NT2/D1 (cell line): ENCODE measurements at regions not wholly inside any gene's neighbourhood (a gene's known extent, or its start where the extent isn't known, plus 50 kb on each side); places are given as distances from the start of the nearest gene placed in this dataset.

ENCODE experiments used
- DNase-seq: peaks from one replicate; pipeline ENCODE4 v3.0.0-alpha.2; 2011; ENCODE audit warnings: low read depth, low spot score
- H3K27me3 ChIP-seq: 2 replicates; pipeline ENCODE4 v1.6.0; 2011; ENCODE audit warnings: mild to moderate bottlenecking; ENCODE audit not compliant: insufficient read length, insufficient read depth
- H3K36me3 ChIP-seq: 2 replicates; pipeline ENCODE4 v1.6.1; 2011; ENCODE audit warnings: mild to moderate bottlenecking, low read length, mixed read lengths; ENCODE audit not compliant: insufficient read depth, insufficient read length
- H3K4me1 ChIP-seq: 2 replicates; pipeline ENCODE4 v1.5.1; 2011; ENCODE audit not compliant: insufficient read depth, insufficient read length
- H3K4me3 ChIP-seq: 2 replicates; pipeline ENCODE4 v1.5.1; 2011; ENCODE audit warnings: low read depth; ENCODE audit not compliant: insufficient read length
- H3K9ac ChIP-seq: 2 replicates; pipeline ENCODE4 v1.6.0; 2011; ENCODE audit warnings: low read depth; ENCODE audit not compliant: insufficient read length
- H3K9me3 ChIP-seq: 2 replicates; pipeline ENCODE4 v1.5.1; 2011; ENCODE audit warnings: mild to moderate bottlenecking, low read length; ENCODE audit not compliant: insufficient read depth
- SUZ12 ChIP-seq: IDR thresholded peaks from 2 replicates; pipeline ENCODE4 v1.6.1; 2011; ENCODE audit not compliant: insufficient read length, insufficient read depth; ENCODE audit errors: extremely low read depth
- YY1 ChIP-seq: IDR thresholded peaks from 2 replicates; pipeline ENCODE4 v1.6.1; 2011; ENCODE audit not compliant: insufficient read length, insufficient read depth
- ZNF274 ChIP-seq: IDR thresholded peaks from 2 replicates; pipeline ENCODE4 v1.6.1; 2011; ENCODE audit warnings: mild to moderate bottlenecking, low read depth, low read length

- TF ChIP-seq SUZ12: no peak
- Histone ChIP-seq H3K4me3 (no peak overlapping the region), H3K27me3 (no peaks in the 10 kb centered on the region), H3K36me3 (no peaks in the 10 kb centered on the region), H3K9ac (no peak overlapping the region), H3K4me1 (no peaks in the 10 kb centered on the region), H3K9me3 (no peaks in the 10 kb centered on the region)
- DNase-seq: no peak
These were observed 407.4 kb upstream of the PRICKLE1 start for GRCh38 chr12:42996869-42997431.

GRCh38 chr12:42992826-42993225 lies 403.3 kb upstream of the PRICKLE1 start:
- Histone ChIP-seq H3K9me3 (no peaks in the 10 kb centered on the region), H3K36me3 (no peaks in the 10 kb centered on the region), H3K27me3 (no peaks in the 10 kb centered on the region), H3K4me3 (no peak overlapping the region), H3K9ac (no peak overlapping the region), H3K4me1 (no peaks in the 10 kb centered on the region)
- TF ChIP-seq SUZ12 (no peak), ZNF274 (no peak), YY1 (no peak)
- no peak for DNase-seq

GRCh38 chr12:42990387-42990786 lies 400.8 kb upstream of the PRICKLE1 start:
- Histone ChIP-seq H3K9me3 (no peaks in the 10 kb centered on the region), H3K27me3 (no peaks in the 10 kb centered on the region)
- DNase-seq: no peak

GRCh38 chr12:42987216-42987650 lies 397.7 kb upstream of the PRICKLE1 start:
- Histone ChIP-seq H3K4me3 (no peak overlapping the region), H3K9me3 (no peaks in the 10 kb centered on the region), H3K27me3 (no peaks in the 10 kb centered on the region), H3K4me1 (no peaks in the 10 kb centered on the region), H3K9ac (no peak overlapping the region), H3K36me3 (no peaks in the 10 kb centered on the region)
- TF ChIP-seq ZNF274: no peak
- TF ChIP-seq SUZ12: no peak
- no peak for TF ChIP-seq YY1
- no peak for DNase-seq

More at GRCh38 chr12:42990387-42990786, 400.8 kb upstream of the PRICKLE1 start:
- Histone ChIP-seq H3K4me1 (no peaks in the 10 kb centered on the region), H3K36me3 (no peaks in the 10 kb centered on the region), H3K9ac (no peak overlapping the region), H3K4me3 (no peak overlapping the region)
- TF ChIP-seq ZNF274: no peak
- no peak for TF ChIP-seq YY1
- no peak for TF ChIP-seq SUZ12

- Histone ChIP-seq H3K9me3 (no peaks in the 10 kb centered on the region), H3K4me1 (no peaks in the 10 kb centered on the region), H3K4me3 (no peak overlapping the region), H3K9ac (no peak overlapping the region), H3K36me3 (no peaks in the 10 kb centered on the region), H3K27me3 (no peaks in the 10 kb centered on the region)
- no peak for TF ChIP-seq YY1
- TF ChIP-seq SUZ12: no peak
- no peak for TF ChIP-seq ZNF274
- peak; percentile 81 for DNase-seq
These were observed 396.0 kb upstream of the PRICKLE1 start for GRCh38 chr12:42985506-42985905.

GRCh38 chr12:42982828-42983227 lies 393.3 kb upstream of the PRICKLE1 start:
- Histone ChIP-seq H3K4me1 (no peaks in the 10 kb centered on the region), H3K9me3 (no peaks in the 10 kb centered on the region), H3K4me3 (no peak overlapping the region), H3K36me3 (no peaks in the 10 kb centered on the region), H3K27me3 (no peaks in the 10 kb centered on the region), H3K9ac (no peak overlapping the region)
- TF ChIP-seq ZNF274 (no peak), YY1 (no peak), SUZ12 (no peak)
- no peak for DNase-seq

GRCh38 chr12:42981379-42981778 lies 391.8 kb upstream of the PRICKLE1 start:
- H3K36me3 ChIP-seq: no peaks in the 10 kb centered on the region
- no peak overlapping the region for H3K9ac ChIP-seq
- no peaks in the 10 kb centered on the region for H3K4me1 ChIP-seq
- no peak overlapping the region for H3K4me3 ChIP-seq
- TF ChIP-seq YY1 (no peak), ZNF274 (no peak), SUZ12 (no peak)
- no peaks in the 10 kb centered on the region for H3K27me3 ChIP-seq
- DNase-seq: peak; percentile 27
- H3K9me3 ChIP-seq: no peaks in the 10 kb centered on the region
